ENCODE measurements at regions not wholly inside any gene's neighbourhood (a gene's known extent, or its start where the extent isn't known, plus 50 kb on each side); places are given as distances from the start of the nearest gene placed in this dataset.

DNA sequence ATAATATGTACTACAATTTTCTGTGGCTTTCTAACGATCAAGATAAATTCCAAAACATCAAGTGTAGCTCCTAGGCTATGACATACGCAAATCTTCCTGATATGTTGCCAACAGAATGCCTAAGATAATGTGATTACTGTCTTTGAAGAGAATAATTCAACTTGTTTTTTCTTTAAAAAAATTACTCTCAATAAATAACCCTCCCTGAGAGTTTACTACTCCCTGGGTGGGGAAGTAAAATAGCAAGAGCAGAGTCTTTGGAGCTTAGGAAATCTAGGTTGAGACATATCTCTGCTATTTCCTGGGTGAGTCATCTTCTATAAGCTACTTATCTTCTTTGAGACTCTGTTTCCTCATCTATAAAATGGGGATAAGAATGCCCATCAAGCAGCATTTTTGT is 201.2 kb downstream of the ACTL7B start:
- intact Hi-C loops (cut with micrococcal nuclease) = no loop called here
- Mint-ChIP-seq H3K36me3 (ENCODE audit: low read depth) (no peaks in the 10 kb centered on the region), H3K9me3 (peaks cover 6% of the 10 kb centered on the region), H3K4me1 (no peaks in the 10 kb centered on the region), H3K4me3 (no peak overlapping the region), H3K27me3 (no peaks in the 10 kb centered on the region), H3K27ac (no peak overlapping the region)
- DNase-seq = no peak

DNA sequence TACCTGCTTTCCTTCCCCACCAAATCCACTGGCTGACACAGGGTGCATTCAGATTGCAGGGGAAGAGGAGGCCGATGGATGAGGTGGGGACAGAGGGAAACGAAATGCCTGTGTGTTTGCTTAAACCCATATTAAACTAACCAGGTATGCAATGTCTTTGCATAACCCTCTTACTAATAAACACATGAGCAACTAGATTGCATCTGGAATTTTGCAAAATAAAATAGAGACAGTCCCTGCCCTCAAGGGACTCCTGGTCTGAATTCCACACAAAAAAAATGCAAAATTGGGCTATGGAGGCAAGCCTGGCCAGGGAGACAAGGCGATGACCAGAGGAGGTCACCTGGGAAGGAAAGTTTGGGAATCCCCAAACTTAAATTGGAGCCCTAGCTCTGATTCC is 202.9 kb downstream of the ACTL7B start:
- DNase-seq = no peak
- no peaks in the 10 kb centered on the region for H3K27me3 Mint-ChIP-seq
- H3K4me3 Mint-ChIP-seq = no peak overlapping the region
- H3K4me1 Mint-ChIP-seq = no peaks in the 10 kb centered on the region
- no peak overlapping the region for H3K27ac Mint-ChIP-seq
- peaks cover under 1% of the 10 kb centered on the region for H3K9me3 Mint-ChIP-seq
- no peaks in the 10 kb centered on the region for H3K36me3 Mint-ChIP-seq (ENCODE audit: low read depth)
- intact Hi-C loops (cut with micrococcal nuclease) = no loop called here

DNA sequence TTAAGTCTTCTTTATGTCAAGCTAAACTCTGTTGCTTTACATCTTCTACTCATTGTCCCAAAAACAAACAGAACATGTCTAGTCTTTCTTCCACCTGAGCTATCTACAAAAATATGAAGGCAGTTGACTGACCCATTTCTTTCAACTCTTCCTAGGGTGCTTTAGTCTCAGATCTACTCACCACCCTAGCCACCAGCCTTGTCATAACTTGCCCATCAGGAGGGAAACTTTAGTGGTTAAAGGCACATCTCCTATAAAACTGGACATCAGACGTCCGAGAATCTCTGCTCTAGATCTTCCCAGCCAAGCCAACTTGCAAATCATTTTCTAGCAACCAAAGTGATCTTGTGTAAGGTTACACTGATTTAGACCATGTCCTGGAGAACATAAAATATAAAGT is 205.0 kb downstream of the ACTL7B start:
- Mint-ChIP-seq H3K27me3 (no peaks in the 10 kb centered on the region), H3K36me3 (ENCODE audit: low read depth) (no peaks in the 10 kb centered on the region), H3K4me1 (no peaks in the 10 kb centered on the region), H3K27ac (no peak overlapping the region), H3K4me3 (no peak overlapping the region), H3K9me3 (peaks cover 4% of the 10 kb centered on the region)
- no peak for DNase-seq
- intact Hi-C loops (cut with micrococcal nuclease) = no loop called here

DNA sequence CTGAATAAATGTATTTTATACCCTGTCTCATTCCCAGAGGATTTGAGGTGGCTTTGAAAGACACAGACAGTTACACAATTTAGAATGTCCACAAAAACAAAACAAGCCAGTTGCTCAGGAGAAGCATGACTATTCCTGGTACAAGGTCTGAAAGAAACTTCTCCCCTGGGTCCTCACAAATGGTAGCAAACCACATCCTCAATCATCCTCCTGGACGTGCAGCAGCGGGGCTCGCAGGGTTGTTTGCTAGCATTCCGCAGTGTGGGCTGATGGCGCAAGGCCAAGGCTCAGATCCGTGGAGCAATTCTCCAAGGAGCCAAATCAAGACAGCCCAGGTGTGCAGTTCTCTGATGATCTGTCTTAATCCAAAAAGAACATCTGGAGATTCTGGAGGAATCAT is 210.3 kb downstream of the ACTL7B start:
- Mint-ChIP-seq H3K36me3 (ENCODE audit: low read depth) (no peaks in the 10 kb centered on the region), H3K27ac (no peak overlapping the region), H3K27me3 (no peaks in the 10 kb centered on the region), H3K4me3 (no peak overlapping the region), H3K9me3 (peaks cover 4% of the 10 kb centered on the region), H3K4me1 (no peaks in the 10 kb centered on the region)
- DNase-seq = no peak
- intact Hi-C loops (cut with micrococcal nuclease) = no loop called here

DNA sequence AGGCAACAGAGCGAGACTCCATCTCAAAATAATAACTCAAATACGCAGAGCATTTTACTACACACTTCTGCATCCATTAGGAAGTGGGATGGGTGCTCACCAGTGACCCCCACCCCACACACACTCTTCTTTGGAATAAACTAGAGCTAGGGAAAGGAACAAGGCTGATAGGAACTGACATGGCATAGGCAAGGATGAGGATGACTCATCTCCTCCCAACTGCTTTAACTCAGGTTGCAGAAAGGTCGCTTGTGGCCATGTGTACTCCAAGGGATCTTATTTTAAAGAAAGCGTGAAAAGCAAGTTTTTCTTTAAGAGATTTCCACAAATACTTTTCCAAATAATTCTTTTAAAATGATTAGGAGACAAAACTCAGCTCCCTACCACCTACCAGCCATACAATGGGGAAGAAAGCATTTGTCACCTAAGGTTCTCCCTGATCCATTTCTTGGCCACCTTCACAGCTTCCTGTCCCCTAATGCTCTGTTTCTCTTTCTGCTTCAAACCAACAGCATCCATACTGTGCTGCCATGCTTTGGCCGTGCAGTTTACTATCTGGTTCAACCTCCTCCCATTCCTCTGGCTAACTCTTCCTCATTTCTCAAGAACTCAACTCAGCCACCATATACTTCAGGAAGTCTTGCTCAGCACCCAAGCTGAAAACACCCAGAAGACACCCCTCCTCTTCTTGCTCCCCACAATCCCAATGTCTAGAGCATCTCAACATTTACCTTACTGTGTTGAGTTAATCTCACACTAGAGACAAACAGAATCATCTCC is 211.9 kb downstream of the ACTL7B start:
- Mint-ChIP-seq H3K27me3 (no peaks in the 10 kb centered on the region), H3K27ac (no peak overlapping the region), H3K36me3 (ENCODE audit: low read depth) (no peaks in the 10 kb centered on the region), H3K4me1 (no peaks in the 10 kb centered on the region), H3K4me3 (no peak overlapping the region), H3K9me3 (peaks cover 4% of the 10 kb centered on the region)
- intact Hi-C loops (cut with micrococcal nuclease) = no loop called here
- no peak for DNase-seq

GRCh38 chr9:108642871-108643270 is 212.9 kb downstream of the ACTL7B start:
- Mint-ChIP-seq H3K9me3 (peaks cover 4% of the 10 kb centered on the region), H3K4me3 (no peak overlapping the region), H3K4me1 (no peaks in the 10 kb centered on the region), H3K36me3 (ENCODE audit: low read depth) (no peaks in the 10 kb centered on the region), H3K27ac (no peak overlapping the region), H3K27me3 (no peaks in the 10 kb centered on the region)
- DNase-seq = no peak
- intact Hi-C loops (cut with micrococcal nuclease) = no loop called here

- no peak for DNase-seq
- H3K4me3 Mint-ChIP-seq = no peak overlapping the region
- H3K9me3 Mint-ChIP-seq = no peaks in the 10 kb centered on the region
- no peaks in the 10 kb centered on the region for H3K27me3 Mint-ChIP-seq
- intact Hi-C loops (cut with micrococcal nuclease) = no loop called here
- no peaks in the 10 kb centered on the region for H3K4me1 Mint-ChIP-seq
- no peak overlapping the region for H3K27ac Mint-ChIP-seq
- no peaks in the 10 kb centered on the region for H3K36me3 Mint-ChIP-seq (ENCODE audit: low read depth)
These were observed 215.6 kb downstream of the ACTL7B start for GRCh38 chr9:108640230-108640629.

- intact Hi-C loops (cut with micrococcal nuclease) = no loop called here
- no peak overlapping the region for H3K27ac Mint-ChIP-seq
- DNase-seq = no peak
- H3K36me3 Mint-ChIP-seq (ENCODE audit: low read depth) = no peaks in the 10 kb centered on the region
- H3K4me3 Mint-ChIP-seq = no peak overlapping the region
- no peaks in the 10 kb centered on the region for H3K9me3 Mint-ChIP-seq
- no peaks in the 10 kb centered on the region for H3K27me3 Mint-ChIP-seq
- no peaks in the 10 kb centered on the region for H3K4me1 Mint-ChIP-seq
These were observed 216.1 kb downstream of the ACTL7B start for GRCh38 chr9:108639696-108640095.

- no peaks in the 10 kb centered on the region for H3K9me3 Mint-ChIP-seq
- H3K27ac Mint-ChIP-seq = no peak overlapping the region
- no peak overlapping the region for H3K4me3 Mint-ChIP-seq
- no peaks in the 10 kb centered on the region for H3K36me3 Mint-ChIP-seq (ENCODE audit: low read depth)
- no peaks in the 10 kb centered on the region for H3K4me1 Mint-ChIP-seq
- intact Hi-C loops (cut with micrococcal nuclease) = no loop called here
- no peak for DNase-seq
- no peaks in the 10 kb centered on the region for H3K27me3 Mint-ChIP-seq
These were observed 216.7 kb downstream of the ACTL7B start for GRCh38 chr9:108639091-108639490.

GRCh38 chr9:108637340-108637739 is 218.4 kb downstream of the ACTL7B start:
- intact Hi-C loops (cut with micrococcal nuclease) = no loop called here
- no peak for DNase-seq
- no peak overlapping the region for H3K4me3 Mint-ChIP-seq
- H3K9me3 Mint-ChIP-seq = no peaks in the 10 kb centered on the region
- H3K4me1 Mint-ChIP-seq = no peaks in the 10 kb centered on the region
- no peaks in the 10 kb centered on the region for H3K36me3 Mint-ChIP-seq (ENCODE audit: low read depth)
- H3K27me3 Mint-ChIP-seq = no peaks in the 10 kb centered on the region
- H3K27ac Mint-ChIP-seq = no peak overlapping the region

- Mint-ChIP-seq H3K4me1 (no peaks in the 10 kb centered on the region), H3K4me3 (no peak overlapping the region), H3K27ac (no peak overlapping the region), H3K9me3 (no peaks in the 10 kb centered on the region), H3K36me3 (ENCODE audit: low read depth) (no peaks in the 10 kb centered on the region), H3K27me3 (no peaks in the 10 kb centered on the region)
- no peak for DNase-seq
- intact Hi-C loops (cut with micrococcal nuclease) = no loop called here
These were observed 219.8 kb downstream of the ACTL7B start for GRCh38 chr9:108636013-108636412.

- H3K36me3 Mint-ChIP-seq (ENCODE audit: low read depth) = no peaks in the 10 kb centered on the region
- H3K4me1 Mint-ChIP-seq = no peaks in the 10 kb centered on the region
- no peaks in the 10 kb centered on the region for H3K27me3 Mint-ChIP-seq
- intact Hi-C loops (cut with micrococcal nuclease) = no loop called here
- H3K9me3 Mint-ChIP-seq = no peaks in the 10 kb centered on the region
- DNase-seq = no peak
- no peak overlapping the region for H3K4me3 Mint-ChIP-seq
- no peak overlapping the region for H3K27ac Mint-ChIP-seq
These were observed 220.9 kb downstream of the ACTL7B start for GRCh38 chr9:108634672-108635462.

DNA sequence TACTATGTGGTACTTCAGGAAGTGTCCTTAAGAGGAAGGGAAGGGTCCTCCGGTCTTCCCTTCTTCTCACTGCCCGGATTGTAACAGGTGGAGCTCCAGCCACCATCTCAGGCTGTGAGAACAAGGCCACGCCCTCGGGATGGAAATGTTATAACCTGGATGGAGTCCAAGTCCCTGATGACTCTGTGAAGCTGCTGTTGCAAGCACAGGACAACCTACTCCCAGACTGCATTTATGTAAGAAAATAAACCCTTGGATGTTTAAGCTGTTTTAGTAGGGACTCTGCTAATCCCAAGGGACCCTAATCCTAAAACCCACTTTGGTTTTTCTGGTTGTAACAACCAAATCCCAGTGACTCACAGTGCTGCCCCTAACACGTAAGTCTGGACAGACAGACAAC is 221.6 kb downstream of the ACTL7B start:
- Mint-ChIP-seq H3K27ac (no peak overlapping the region), H3K4me3 (no peak overlapping the region), H3K27me3 (no peaks in the 10 kb centered on the region), H3K36me3 (ENCODE audit: low read depth) (no peaks in the 10 kb centered on the region), H3K4me1 (no peaks in the 10 kb centered on the region), H3K9me3 (no peaks in the 10 kb centered on the region)
- no peak for DNase-seq
- intact Hi-C loops (cut with micrococcal nuclease) = no loop called here

- Mint-ChIP-seq H3K27ac (no peak overlapping the region), H3K4me1 (no peaks in the 10 kb centered on the region), H3K27me3 (no peaks in the 10 kb centered on the region), H3K4me3 (no peak overlapping the region), H3K36me3 (ENCODE audit: low read depth) (no peaks in the 10 kb centered on the region), H3K9me3 (no peaks in the 10 kb centered on the region)
- intact Hi-C loops (cut with micrococcal nuclease) = no loop called here
- DNase-seq = no peak
These were observed 224.1 kb downstream of the ACTL7B start for GRCh38 chr9:108631496-108632285.

Data from activated CD4-positive, alpha-beta T cell treated with anti-CD3 and anti-CD28 coated beads, Interleukin-2, amount 10 ng/mL, durations not matched to agents 24 days and 14 days (primary cell).